Activated naive CD8-positive, alpha-beta T cell treated with anti-CD3 and anti-CD28 coated beads, Interleukin-2, amount 10 ng/mL, durations not matched to agents 7 days and 5 days (primary cell): ENCODE measurements at regions not wholly inside any gene's neighbourhood (a gene's known extent, or its start where the extent isn't known, plus 50 kb on each side); places are given as distances from the start of the nearest gene placed in this dataset.
A peak's percentile ranks its signal among the peaks of the same experiment; 100 is the strongest.

Experiments used
- ATAC-seq: fragments of 150-1000 bp; cut with Tn5 transposase; one replicate; pipeline ENCODE4 v1.10.0; 2021; ENCODE audit warnings: low read depth, moderate library complexity
- POLR2A ChIA-PET: fragments of 350-600 bp; sonication (Branson Sonifier 250); formaldehyde crosslinking; loops from one replicate; lab custom pipeline; 2021; ENCODE audit warnings: antibody characterized with exemption; lab: Charles Lee
- DNase-seq: peaks from one replicate; pipeline ENCODE4 v3.0.0; 2021
- H3K27ac Mint-ChIP-seq: one replicate; pipeline ENCODE4 v1.8.0; 2022; ENCODE audit warnings: mild to moderate bottlenecking, mixed read lengths
- H3K27me3 Mint-ChIP-seq: one replicate; pipeline ENCODE4 v1.8.0; 2022; ENCODE audit warnings: mild to moderate bottlenecking, moderate library complexity, mixed read lengths
- H3K36me3 Mint-ChIP-seq: one replicate; pipeline ENCODE4 v1.8.0; 2021; ENCODE audit warnings: mild to moderate bottlenecking, mixed read lengths
- H3K4me1 Mint-ChIP-seq: one replicate; pipeline ENCODE4 v1.8.0; 2021; ENCODE audit warnings: mixed read lengths
- H3K4me3 Mint-ChIP-seq: one replicate; pipeline ENCODE4 v1.8.0; 2022; ENCODE audit warnings: mild to moderate bottlenecking, moderate library complexity, mixed read lengths
- H3K9me3 Mint-ChIP-seq: one replicate; pipeline ENCODE4 v1.8.0; 2021; ENCODE audit warnings: mixed read lengths

DNA sequence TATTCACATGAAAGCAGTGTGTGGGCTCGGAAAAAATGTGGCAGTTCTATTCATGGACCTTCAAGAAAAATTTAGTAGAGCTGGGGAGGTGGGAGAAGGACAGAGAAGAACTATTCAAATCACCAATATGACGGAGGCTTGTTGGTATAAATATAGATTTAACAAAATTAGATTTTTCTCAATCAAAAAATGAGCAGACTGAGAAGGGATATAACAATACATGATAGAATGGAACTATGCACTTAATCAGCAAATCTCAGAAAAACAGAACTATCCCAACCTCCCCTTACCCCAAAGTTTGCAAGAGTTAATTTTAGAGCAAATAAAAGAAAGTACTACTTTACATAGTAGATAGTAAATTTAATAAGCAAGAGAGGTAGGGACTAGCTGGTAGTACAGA is 194.6 kb upstream of the BCL6 start:
- Mint-ChIP-seq H3K36me3 (peaks cover 18% of the 10 kb centered on the region), H3K4me3 (no peak overlapping the region)
- POLR2A ChIA-PET: interaction anchor here (1.0 kb wide), 1 partner anchor 14 kb away, joined by 3 read pairs; no protein-coding TSS in a partner anchor

DNA sequence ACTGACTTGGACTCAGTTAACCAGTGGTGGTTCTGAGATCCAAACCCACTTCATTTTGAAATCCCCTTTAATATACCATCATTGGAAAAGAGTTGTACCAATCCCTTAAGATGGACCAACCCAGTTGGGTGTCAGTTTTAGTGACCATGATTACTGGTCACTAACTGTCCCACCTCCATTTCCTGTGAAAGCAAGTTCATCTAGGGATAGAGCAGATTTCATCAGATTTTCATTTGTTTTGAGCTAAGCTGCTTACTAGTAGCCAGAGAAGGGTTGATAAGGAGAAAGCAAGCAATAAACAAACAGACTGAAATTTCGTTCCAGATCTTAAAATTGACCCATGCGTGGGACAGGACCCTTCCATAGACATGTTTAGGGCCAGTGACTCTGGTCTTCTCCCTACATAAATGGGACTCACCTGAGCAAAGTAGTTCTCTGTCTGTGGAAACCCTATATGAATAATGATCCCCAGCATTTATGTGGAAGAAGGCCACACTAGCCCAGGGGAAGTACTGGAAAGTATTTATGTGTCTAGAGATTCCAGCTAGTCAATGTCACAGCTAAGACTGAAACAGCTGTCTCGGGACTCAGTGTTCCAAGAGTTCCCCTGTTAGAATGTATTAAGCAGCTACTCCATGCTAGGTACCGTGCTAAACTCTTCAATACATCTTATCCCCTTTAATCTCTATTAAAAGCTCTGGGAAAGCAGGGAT is 196.0 kb upstream of the BCL6 start:
- Mint-ChIP-seq H3K4me3 (no peak overlapping the region), H3K27me3 (no peaks in the 10 kb centered on the region), H3K9me3 (peaks cover 7% of the 10 kb centered on the region), H3K4me1 (peaks cover 21% of the 10 kb centered on the region), H3K27ac (no peak overlapping the region), H3K36me3 (peaks cover 15% of the 10 kb centered on the region)
- no peak for ATAC-seq
- DNase-seq: no peak
- POLR2A ChIA-PET: interaction anchor here (0.6 kb wide), 1 partner anchor 114 kb away, joined by 5 read pairs; no protein-coding TSS in a partner anchor

More for the DNA sequence above, 194.6 kb upstream of the BCL6 start:
- Mint-ChIP-seq H3K27me3 (no peaks in the 10 kb centered on the region), H3K9me3 (peaks cover 7% of the 10 kb centered on the region), H3K4me1 (peaks cover 29% of the 10 kb centered on the region), H3K27ac (no peak overlapping the region)
- ATAC-seq (no peak), DNase-seq (no peak)

DNA sequence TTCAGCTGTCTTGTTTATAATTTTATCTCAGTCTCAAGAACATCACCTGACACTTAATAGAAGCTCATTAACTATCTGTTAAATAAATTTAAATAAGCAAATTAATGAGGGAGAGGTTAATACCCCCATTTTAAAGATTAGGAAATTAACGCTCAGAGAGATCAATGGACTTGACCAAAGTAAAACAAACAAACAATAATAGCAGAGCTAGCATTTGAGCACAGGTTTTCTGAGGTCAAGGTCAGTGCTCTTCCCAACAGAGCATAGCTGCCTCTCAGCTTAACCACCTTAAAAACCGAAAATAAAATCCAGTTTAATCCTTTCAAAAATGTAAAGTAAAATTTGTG is 196.6 kb upstream of the BCL6 start:
- H3K27me3 Mint-ChIP-seq: no peaks in the 10 kb centered on the region

DNA sequence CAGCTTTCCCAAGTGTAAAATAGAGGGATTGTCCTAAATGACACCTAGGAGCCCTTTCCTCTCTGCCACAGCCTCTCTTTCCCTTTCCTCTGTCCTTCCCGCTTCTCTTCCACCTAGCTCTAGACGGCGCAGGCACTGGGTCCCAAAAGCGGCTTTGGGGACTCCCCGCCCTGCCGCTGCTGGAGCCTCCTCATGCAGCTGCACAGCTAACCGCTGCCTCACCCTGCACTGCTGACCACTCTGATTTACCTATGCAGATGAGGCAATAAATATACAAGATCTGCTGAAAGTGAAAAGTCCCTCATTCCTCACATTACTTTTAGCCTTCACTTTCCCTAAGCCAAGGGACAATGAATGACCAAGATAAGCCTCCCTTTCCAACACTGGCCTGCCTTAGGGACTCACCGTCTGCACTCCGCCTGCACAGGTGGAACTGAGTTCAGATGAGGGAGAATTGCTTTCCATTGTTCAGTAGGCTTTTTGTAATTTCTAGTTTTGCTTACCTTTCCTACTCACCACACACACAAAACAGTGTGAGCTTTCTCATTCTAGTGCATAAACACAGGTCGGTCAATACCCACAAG is 197.5 kb upstream of the BCL6 start:
- no peaks in the 10 kb centered on the region for H3K27me3 Mint-ChIP-seq
- no peak overlapping the region for H3K4me3 Mint-ChIP-seq
- H3K27ac Mint-ChIP-seq: no peak overlapping the region
- no peak for DNase-seq
- H3K9me3 Mint-ChIP-seq: peaks cover 5% of the 10 kb centered on the region
- peaks cover 16% of the 10 kb centered on the region for H3K4me1 Mint-ChIP-seq
- POLR2A ChIA-PET: interaction anchor here (0.7 kb wide), 1 partner anchor 108 kb away, joined by 4 read pairs; no protein-coding TSS in a partner anchor
- H3K36me3 Mint-ChIP-seq: peaks cover 5% of the 10 kb centered on the region
- no peak for ATAC-seq

More for the DNA sequence above, 196.6 kb upstream of the BCL6 start:
- ATAC-seq (no peak), DNase-seq (no peak)
- peaks cover 7% of the 10 kb centered on the region for H3K9me3 Mint-ChIP-seq
- no peak overlapping the region for H3K27ac Mint-ChIP-seq
- peaks cover 18% of the 10 kb centered on the region for H3K4me1 Mint-ChIP-seq
- POLR2A ChIA-PET: interaction anchor here (0.6 kb wide), 1 partner anchor 113 kb away, joined by 5 read pairs; no protein-coding TSS in a partner anchor
- peaks cover 11% of the 10 kb centered on the region for H3K36me3 Mint-ChIP-seq
- no peak overlapping the region for H3K4me3 Mint-ChIP-seq

DNA sequence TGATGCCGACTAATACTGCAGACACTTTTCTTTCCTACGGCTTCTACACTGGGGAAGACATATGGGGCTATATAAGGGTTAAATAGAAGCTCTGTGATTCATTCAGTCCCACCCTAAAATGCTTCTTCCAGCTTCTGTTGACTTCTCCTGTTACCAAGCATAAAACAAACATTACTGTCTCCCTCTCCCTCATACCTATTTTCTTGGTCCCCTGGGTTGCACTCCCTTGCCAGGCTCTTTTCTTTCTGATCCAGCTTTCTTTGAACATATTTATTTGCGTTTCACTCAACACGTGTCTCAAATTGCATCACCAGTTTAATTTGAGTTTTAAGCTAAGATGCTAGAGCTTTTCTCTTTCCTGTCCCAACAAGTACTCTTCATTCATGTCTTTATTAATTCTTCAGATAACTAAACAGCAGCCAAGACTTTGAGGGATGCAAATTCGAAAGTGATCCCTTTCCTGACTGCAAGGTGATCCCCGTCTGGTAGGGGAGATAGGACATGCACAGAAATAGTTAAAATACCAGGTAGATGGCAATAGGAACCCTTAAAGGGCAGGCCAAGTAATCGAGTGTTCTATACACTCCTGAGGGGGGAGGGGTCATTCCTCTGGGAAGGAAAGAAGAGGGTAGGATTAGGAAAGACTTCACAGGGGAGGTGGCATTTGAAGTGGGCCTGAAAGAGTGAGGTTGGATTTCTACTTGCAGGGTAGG is 198.6 kb upstream of the BCL6 start:
- POLR2A ChIA-PET: interaction anchor here (1.3 to 3.8 kb wide), 3 partner anchors 144 to 203 kb away, joined by 4 to 24 read pairs (median 4); partner anchors contain the start of gene BCL6

DNA sequence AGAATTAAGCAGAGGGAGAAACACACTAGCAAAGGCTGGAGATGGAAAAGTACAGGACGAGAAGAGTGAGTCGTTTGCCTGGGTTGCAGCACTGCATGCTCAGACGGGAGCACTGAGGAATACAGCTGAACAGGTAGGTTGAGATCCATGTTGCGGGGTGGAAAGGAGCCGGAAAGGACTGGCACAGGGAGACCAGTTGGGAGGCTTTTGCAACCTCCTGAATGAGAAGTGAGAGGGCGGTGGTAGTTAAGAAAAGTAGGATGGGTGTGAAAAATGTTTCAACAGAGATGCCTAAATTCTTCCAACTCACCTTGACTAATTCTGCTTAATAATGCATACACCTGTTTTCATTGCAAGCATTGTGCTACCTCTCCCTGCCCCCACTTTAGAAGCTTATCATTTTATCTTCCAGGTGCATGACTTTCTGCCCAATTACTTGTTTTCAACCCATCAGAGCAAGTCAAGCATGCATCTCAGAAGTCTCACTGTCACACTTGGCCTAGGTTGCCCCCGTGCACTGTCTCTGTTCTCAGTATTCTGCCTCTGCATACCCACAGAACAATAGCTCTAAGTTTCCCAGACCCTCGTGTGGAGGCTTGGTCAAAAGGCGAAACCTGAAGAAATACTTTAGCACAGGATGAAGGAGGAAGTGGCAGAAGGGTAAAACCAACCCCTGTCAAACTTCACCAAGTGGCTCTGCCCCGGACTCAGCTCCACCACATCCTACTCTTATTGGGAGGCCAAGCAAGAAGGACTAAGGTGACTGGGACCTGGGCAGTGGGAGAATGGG is 199.3 kb upstream of the BCL6 start:
- peaks cover 2% of the 10 kb centered on the region for H3K9me3 Mint-ChIP-seq
- DNase-seq (peak; percentile 40), ATAC-seq (peak; percentile 83)
- no peaks in the 10 kb centered on the region for H3K27me3 Mint-ChIP-seq
- no peak overlapping the region for H3K4me3 Mint-ChIP-seq
- POLR2A ChIA-PET: interaction anchor here (1.0 to 3.8 kb wide), 5 partner anchors 9 to 204 kb away, joined by 3 to 24 read pairs (median 4); partner anchors contain the start of gene BCL6
- peaks cover 2% of the 10 kb centered on the region for H3K36me3 Mint-ChIP-seq
- peaks cover 19% of the 10 kb centered on the region for H3K4me1 Mint-ChIP-seq
- no peak overlapping the region for H3K27ac Mint-ChIP-seq

More for the DNA sequence above, 198.6 kb upstream of the BCL6 start:
- no peak overlapping the region for H3K4me3 Mint-ChIP-seq
- H3K4me1 Mint-ChIP-seq: peaks cover 15% of the 10 kb centered on the region
- H3K36me3 Mint-ChIP-seq: peaks cover under 1% of the 10 kb centered on the region
- H3K27me3 Mint-ChIP-seq: no peaks in the 10 kb centered on the region
- H3K9me3 Mint-ChIP-seq: peaks cover 2% of the 10 kb centered on the region
- no peak overlapping the region for H3K27ac Mint-ChIP-seq
- no peak for DNase-seq
- no peak for ATAC-seq

DNA sequence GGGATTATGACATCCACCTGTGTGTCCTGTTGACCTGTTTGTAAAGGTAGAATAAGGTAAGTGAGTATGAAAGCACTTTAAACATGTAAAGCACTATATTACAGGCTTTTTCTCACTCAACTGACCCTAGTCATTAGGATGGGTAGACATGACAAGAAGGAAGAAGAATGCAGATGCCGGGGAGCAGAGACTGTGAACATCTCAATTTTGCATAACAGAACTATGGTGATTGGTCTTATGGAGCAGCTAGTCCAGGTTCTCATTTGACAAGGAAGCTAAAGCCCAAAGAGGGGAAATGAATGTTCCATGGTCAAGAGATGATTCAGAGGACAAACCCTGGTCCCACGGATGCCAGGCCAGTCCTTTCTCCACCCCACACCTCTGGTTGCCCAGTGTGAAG is 200.1 kb upstream of the BCL6 start:
- POLR2A ChIA-PET: interaction anchor here (0.6 to 3.8 kb wide), 5 partner anchors 9 to 199 kb away, joined by 3 to 24 read pairs (median 3); partner anchors contain the start of gene BCL6
- no peak overlapping the region for H3K27ac Mint-ChIP-seq
- ATAC-seq: no peak

DNA sequence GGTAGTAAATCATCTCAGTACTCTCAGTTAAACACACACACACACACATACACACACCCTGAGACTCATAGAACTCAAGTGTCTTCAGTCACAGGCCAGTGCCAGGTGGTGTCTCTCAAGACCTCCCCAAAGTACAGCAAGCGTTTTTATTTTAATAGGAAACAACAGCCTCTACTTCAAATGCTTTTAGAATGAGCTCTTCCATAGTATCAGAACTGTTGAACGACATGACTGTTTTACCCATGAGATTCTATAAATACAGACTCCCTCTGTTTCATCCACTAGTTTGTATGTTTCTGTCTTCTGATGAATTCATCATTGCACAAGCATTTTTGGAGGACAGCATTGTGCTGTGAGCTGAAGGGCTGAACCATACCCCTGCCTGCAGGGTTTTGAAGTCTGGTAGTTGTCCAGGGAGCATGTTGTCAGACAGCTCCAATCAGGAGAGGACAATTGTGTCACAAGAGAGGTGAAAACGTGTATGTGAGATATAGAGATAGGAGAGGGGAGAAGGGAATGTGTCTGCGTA is 201.0 kb upstream of the BCL6 start:
- H3K36me3 Mint-ChIP-seq: peaks cover 4% of the 10 kb centered on the region
- no peaks in the 10 kb centered on the region for H3K9me3 Mint-ChIP-seq
- peak overlapping the region; percentile 11 for H3K27ac Mint-ChIP-seq
- POLR2A ChIA-PET: interaction anchor here (0.6 to 3.8 kb wide), 4 partner anchors 20 to 203 kb away, joined by 3 to 24 read pairs (median 3); partner anchors contain the start of gene BCL6
- peaks cover 2% of the 10 kb centered on the region for H3K27me3 Mint-ChIP-seq
- no peak for ATAC-seq
- no peak overlapping the region for H3K4me3 Mint-ChIP-seq
- no peak for DNase-seq
- H3K4me1 Mint-ChIP-seq: peaks cover 24% of the 10 kb centered on the region

More for the DNA sequence above, 200.1 kb upstream of the BCL6 start:
- Mint-ChIP-seq H3K27me3 (no peaks in the 10 kb centered on the region), H3K4me3 (no peak overlapping the region), H3K36me3 (peaks cover 4% of the 10 kb centered on the region), H3K4me1 (peaks cover 20% of the 10 kb centered on the region), H3K9me3 (peaks cover 2% of the 10 kb centered on the region)
- DNase-seq: no peak

DNA sequence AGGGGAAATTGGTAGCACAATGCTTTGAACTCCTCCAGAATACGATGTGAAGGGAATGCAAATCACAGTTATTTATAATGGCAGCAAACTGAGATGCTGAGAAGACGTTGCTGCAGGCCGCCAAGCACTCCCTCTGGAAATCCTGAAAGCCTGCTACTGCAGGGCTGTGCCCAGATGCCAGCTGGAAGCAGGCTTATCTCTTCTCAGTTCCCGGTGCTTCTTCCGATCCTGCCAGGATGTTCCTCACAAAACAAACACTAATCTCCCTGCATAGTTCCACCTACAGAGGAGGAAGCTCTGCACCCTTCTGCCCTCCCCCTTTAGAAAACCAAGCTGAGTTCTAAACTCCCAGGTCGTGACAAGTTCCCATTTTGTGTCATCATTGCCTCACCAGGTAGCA is 201.7 kb upstream of the BCL6 start:
- Mint-ChIP-seq H3K9me3 (no peaks in the 10 kb centered on the region), H3K36me3 (peaks cover 10% of the 10 kb centered on the region), H3K4me1 (peaks cover 32% of the 10 kb centered on the region), H3K4me3 (no peak overlapping the region), H3K27ac (no peak overlapping the region), H3K27me3 (peaks cover 2% of the 10 kb centered on the region)
- ATAC-seq (no peak), DNase-seq (no peak)
- POLR2A ChIA-PET: interaction anchor here (0.5 to 3.8 kb wide), 4 partner anchors 20 to 204 kb away, joined by 3 to 24 read pairs (median 3); partner anchors contain the start of gene BCL6

DNA sequence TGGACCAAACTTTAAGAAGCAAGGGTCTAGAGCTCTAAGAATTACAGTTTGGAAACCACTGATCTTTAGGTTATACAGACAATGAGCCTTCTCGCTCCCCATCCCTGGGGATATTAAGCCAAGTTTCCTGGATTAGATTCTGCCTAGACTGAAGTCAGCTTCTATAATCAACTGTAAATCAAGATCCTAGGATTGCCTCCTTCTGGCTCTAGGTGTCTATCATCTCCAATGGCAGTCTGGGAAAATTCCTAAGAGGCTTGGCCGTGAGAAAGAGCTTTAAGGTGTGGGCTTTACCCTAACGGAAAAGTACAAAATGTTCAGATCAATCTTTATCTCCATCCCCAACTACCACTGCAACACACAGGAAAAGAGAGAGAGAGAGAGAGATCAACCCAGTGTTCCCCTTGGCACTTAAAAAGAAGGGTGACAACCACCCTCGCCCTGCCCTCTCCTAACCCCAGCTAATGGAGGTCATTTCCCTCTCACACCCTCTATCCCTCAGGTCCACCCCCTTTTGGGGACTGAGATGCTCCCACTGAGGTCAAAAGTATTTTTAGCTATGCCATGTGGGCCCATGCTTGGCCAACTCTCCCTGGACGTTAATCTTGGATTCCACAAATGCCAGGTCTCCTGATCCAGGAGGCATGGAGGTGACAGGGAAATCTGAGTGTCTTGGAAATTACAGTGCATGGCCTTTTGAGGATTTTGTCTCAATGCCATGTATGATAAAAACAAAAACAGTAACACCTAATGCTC is 202.8 kb upstream of the BCL6 start:
- H3K4me1 Mint-ChIP-seq: peaks cover 37% of the 10 kb centered on the region
- H3K36me3 Mint-ChIP-seq: peaks cover 13% of the 10 kb centered on the region
- POLR2A ChIA-PET: interaction anchor here (0.6 kb wide), 1 partner anchor 61 kb away, joined by 4 read pairs; no protein-coding TSS in a partner anchor
- DNase-seq (no peak), ATAC-seq (no peak)
- H3K27me3 Mint-ChIP-seq: peaks cover 2% of the 10 kb centered on the region
- H3K4me3 Mint-ChIP-seq: no peak overlapping the region
- no peak overlapping the region for H3K27ac Mint-ChIP-seq
- peaks cover 2% of the 10 kb centered on the region for H3K9me3 Mint-ChIP-seq

DNA sequence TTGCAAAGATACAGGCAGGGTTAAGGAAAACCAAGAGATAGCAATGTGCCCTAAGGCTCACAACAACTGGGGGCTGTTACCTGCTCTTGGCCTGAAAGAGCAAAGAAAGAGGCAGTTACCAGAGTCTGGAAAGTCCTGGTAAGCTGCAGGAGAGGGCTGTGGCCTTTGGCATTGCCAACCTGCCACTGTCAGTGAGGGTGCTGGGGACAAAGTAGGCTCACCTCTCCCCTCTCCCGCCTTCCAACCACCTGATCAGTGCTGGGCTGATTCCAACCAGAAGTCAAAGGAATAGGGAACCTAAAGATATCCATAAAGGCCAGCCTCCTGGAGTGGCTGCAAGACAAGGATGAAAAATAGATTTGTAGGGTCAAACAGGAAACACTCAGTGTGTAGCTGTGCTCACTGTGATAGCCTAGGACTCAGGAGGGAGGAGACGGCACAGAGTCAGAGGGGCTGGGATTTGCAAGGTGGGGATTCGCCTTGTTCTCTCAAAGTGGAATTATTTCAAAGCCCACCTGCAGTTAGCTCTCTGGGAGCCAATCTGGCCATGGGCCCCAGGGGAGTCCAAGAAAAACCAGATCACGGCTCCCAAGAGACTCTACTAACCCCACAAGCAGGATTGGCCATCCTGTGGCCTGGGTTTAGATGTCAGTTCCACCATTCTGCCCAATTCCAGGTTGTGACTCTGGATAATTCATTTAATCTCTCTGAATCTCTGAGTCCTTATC is 204.0 kb upstream of the BCL6 start:
- Mint-ChIP-seq H3K4me1 (peaks cover 47% of the 10 kb centered on the region), H3K27ac (no peak overlapping the region), H3K4me3 (no peak overlapping the region), H3K27me3 (peaks cover 2% of the 10 kb centered on the region), H3K36me3 (peaks cover 18% of the 10 kb centered on the region), H3K9me3 (peaks cover 2% of the 10 kb centered on the region)
- DNase-seq (no peak), ATAC-seq (no peak)
- POLR2A ChIA-PET: no interaction called here
